B cell (primary cell): ENCODE measurements at regions not wholly inside any gene's neighbourhood (a gene's known extent, or its start where the extent isn't known, plus 50 kb on each side); places are given as distances from the start of the nearest gene placed in this dataset.

Experiments used
- CTCF ChIP-seq: fragments of 200-600 bp; IDR thresholded peaks from one replicate; pipeline ENCODE4 v1.8.0; 2022; ENCODE audit warnings: antibody characterized with exemption, mild to moderate bottlenecking
- EZH2 ChIP-seq: IDR thresholded peaks from 2 replicates; pipeline ENCODE4 v1.6.1; 2012; ENCODE audit warnings: borderline replicate concordance, low read depth, mild to moderate bottlenecking, moderate library complexity, low read length; ENCODE audit not compliant: insufficient read depth, poor library complexity, severe bottlenecking

GRCh38 chr11:109205312-109205711 is 216.7 kb upstream of the C11orf87 start:
- TF ChIP-seq CTCF (no peak), EZH2 (no peak)
